GM12878 (cell line): ENCODE measurements at regions not wholly inside any gene's neighbourhood (a gene's known extent, or its start where the extent isn't known, plus 50 kb on each side); places are given as distances from the start of the nearest gene placed in this dataset.

Experiments used
- ATAC-seq: fragments of 200-7000 bp; cut with Tn5 transposase; 3 replicates; pipeline ENCODE4 v1.9.1; 2020; ENCODE audit warnings: mild to moderate bottlenecking, moderate library complexity
- BruUV-seq: library from RNA; stranded (reverse); fragments of 400-500 nt; replicated peaks from 2 replicates; lab custom pipeline; 2021; lab: Mats Ljungman, UMichigan
- CTCF ChIA-PET: fragments of 300-600 bp; sonication (Branson Sonifier 250); formaldehyde crosslinking; extraction: SDS; loops from one replicate; lab custom pipeline; 2021; ENCODE audit warnings: inconsistent platforms; lab: Yijun Ruan, JAX
- POLR2A ChIA-PET: fragments of 350-600 bp; formaldehyde crosslinking; extraction: SDS; loops from one replicate; lab custom pipeline; 2021; ENCODE audit warnings: inconsistent platforms; lab: Charles Lee
- RAD21 ChIA-PET: fragments of 300-600 bp; sonication (Branson Sonifier 250); formaldehyde crosslinking; loops from one replicate; lab custom pipeline; 2023; ENCODE audit warnings: antibody characterized with exemption; ENCODE audit not compliant: unreplicated experiment; lab: Charles Lee
- SMC1A ChIA-PET: fragments of 300-600 bp; sonication (Branson Sonifier 250); formaldehyde crosslinking; loops from one replicate; lab custom pipeline; 2023; ENCODE audit not compliant: unreplicated experiment, uncharacterized antibody; lab: Charles Lee
- DNase-seq: peaks from one replicate; pipeline ENCODE4 v3.0.0-alpha.2; 2011; ENCODE audit warnings: low read depth, low spot score
- FAIRE-seq: peaks from 3 replicates; lab custom pipeline; 2011; peaks lifted over from hg19 to GRCh38; lab: Jason Lieb, UNC
- H2AFZ ChIP-seq: 2 replicates; pipeline ENCODE4 v1.6.0; 2011; ENCODE audit warnings: low read depth, low read length, control low read depth; ENCODE audit not compliant: control insufficient read depth
- H3K27ac ChIP-seq: 2 replicates; pipeline ENCODE4 v1.5.1; 2011; ENCODE audit warnings: control low read depth; ENCODE audit not compliant: control insufficient read depth, insufficient read depth
- H3K27me3 ChIP-seq, 2 experiments: replicated peaks in 1 of 2; 2 replicates each; pipeline versions ENCODE4 v1.6.0 to v1.6.1; 2011; ENCODE audit warnings: low read length in 1 of 2; ENCODE audit not compliant: control insufficient read depth in 2 of 2, insufficient read depth in 2 of 2
- H3K36me3 ChIP-seq, 2 experiments: 2 replicates each; pipeline ENCODE4 v1.5.1; 2011; ENCODE audit warnings: low read length in 1 of 2; ENCODE audit not compliant: control insufficient read depth in 2 of 2, insufficient read depth in 2 of 2
- H3K4me1 ChIP-seq: 2 replicates; pipeline ENCODE4 v1.6.1; 2011; ENCODE audit warnings: mild to moderate bottlenecking, low read length, moderate library complexity, mixed read lengths; ENCODE audit not compliant: control insufficient read depth, insufficient read depth
- H3K4me2 ChIP-seq: 2 replicates; pipeline ENCODE4 v1.6.0; 2011; ENCODE audit warnings: control low read depth; ENCODE audit not compliant: control insufficient read depth, insufficient read depth
- H3K4me3 ChIP-seq: fragments of 200-600 bp; sonication (generic); 2 replicates; pipeline ENCODE4 v1.5.1; 2016
- H3K79me2 ChIP-seq: 2 replicates; pipeline ENCODE4 v1.6.0; 2011; ENCODE audit warnings: low read length; ENCODE audit not compliant: control insufficient read depth, insufficient read depth
- H3K9ac ChIP-seq: 2 replicates; pipeline ENCODE4 v1.8.0; 2011; ENCODE audit warnings: low read length, control low read depth, mixed read lengths; ENCODE audit not compliant: control insufficient read depth, insufficient read depth
- H3K9me3 ChIP-seq: replicated peaks from 3 replicates; pipeline ENCODE4 v1.5.1; 2011; ENCODE audit warnings: mild to moderate bottlenecking, low read length; ENCODE audit not compliant: control insufficient read depth, insufficient read depth
- H4K20me1 ChIP-seq: 2 replicates; pipeline ENCODE4 v1.6.0; 2011; ENCODE audit not compliant: control insufficient read depth, insufficient read depth
- ASH2L ChIP-seq: fragments of 300-600, 200-600 bp; sonication (generic); IDR thresholded peaks from 2 replicates; pipeline ENCODE4 v1.6.1; 2017; ENCODE audit warnings: low read depth, mild to moderate bottlenecking, borderline replicate concordance
- ATF2 ChIP-seq: IDR thresholded peaks from 2 replicates; pipeline ENCODE4 v1.6.1; 2012; ENCODE audit warnings: low read length, inconsistent platforms
- CHD4 ChIP-seq: fragments of 200-600 bp; sonication (generic); IDR thresholded peaks from 2 replicates; pipeline ENCODE4 v1.6.1; 2016; ENCODE audit warnings: mild to moderate bottlenecking
- CUX1 ChIP-seq: IDR thresholded peaks from 2 replicates; pipeline ENCODE4 v1.6.1; 2012; ENCODE audit warnings: improper control_type of control experiment, low read depth, low read length; ENCODE audit not compliant: insufficient replicate concordance
- EP300 ChIP-seq, 2 experiments: fragments of 150-350 bp in 1 of 2; IDR thresholded peaks; 2 replicates each; pipeline ENCODE4 v1.6.1; 2011 to 2012; ENCODE audit warnings: low read depth in 2 of 2, low read length in 2 of 2, borderline replicate concordance in 1 of 2, improper control_type of control experiment in 1 of 2, inconsistent platforms in 1 of 2; ENCODE audit not compliant: control insufficient read depth in 1 of 2
- NR2C1 ChIP-seq: fragments of 450-650 bp; IDR thresholded peaks from 2 replicates; pipeline ENCODE4 v1.6.1; 2017; ENCODE audit warnings: antibody characterized with exemption, mild to moderate bottlenecking, moderate library complexity
- PAX5 ChIP-seq: IDR thresholded peaks from 2 replicates; pipeline ENCODE4 v1.6.1; 2011; ENCODE audit warnings: low read depth, low read length, borderline replicate concordance
- POLR2A ChIP-seq: IDR thresholded peaks from 2 replicates; pipeline ENCODE4 v1.6.1; 2011; ENCODE audit warnings: low read depth, mild to moderate bottlenecking, low read length
- RAD51 ChIP-seq: fragments of 450-650 bp; IDR thresholded peaks from 2 replicates; pipeline ENCODE4 v1.6.1; 2016; ENCODE audit warnings: moderate library complexity, mild to moderate bottlenecking, inconsistent platforms
- ZZZ3 ChIP-seq: IDR thresholded peaks from 2 replicates; pipeline ENCODE4 v1.6.1; 2011; ENCODE audit warnings: low read depth; ENCODE audit not compliant: control insufficient read depth, insufficient read length
- WGBS: methylation state at CpG from one replicate; pipeline ENCODE4 v1.1.6; 2016; ENCODE audit warnings: low lambda C conversion rate; ENCODE audit not compliant: insufficient replicate concordance, insufficient coverage; ENCODE audit errors: missing lambda C conversion rate; 5-methylcytosine and 5-hydroxymethylcytosine counted together
- in situ Hi-C: fragments of 300-500 bp; cut with MboI; formaldehyde crosslinking; loops from 9 replicates; pipeline ENCODE4 v1.14.3; 2018; ENCODE audit warnings: mixed read lengths
- intact Hi-C: fragments of 100-400 bp; cut with micrococcal nuclease; formaldehyde crosslinking; loops from one replicate; pipeline ENCODE4 v1.14.2; 2022; ENCODE audit not compliant: unreplicated experiment
- TF ChIP-seq, protein P1 (sequence below): fragments of 450-650 bp; IDR thresholded peaks from 2 replicates; pipeline ENCODE4 v1.6.1; 2016; ENCODE audit warnings: mild to moderate bottlenecking

- RAD21 ChIA-PET = no interaction called here
- POLR2A ChIA-PET = no interaction called here
- SMC1A ChIA-PET = no interaction called here
- FAIRE-seq (no peak), DNase-seq (no peak), ATAC-seq (no peak)
- in situ Hi-C loops (no loop called here), intact Hi-C loops (no loop called here)
- TF ChIP-seq POLR2A = no peak
- Histone ChIP-seq H3K4me2 (no peak overlapping the region), H3K27me3 (no peaks in the 10 kb centered on the region), H4K20me1 (no peaks in the 10 kb centered on the region), H3K4me3 (no peak overlapping the region), H3K9ac (no peak overlapping the region), H2AFZ (no peak overlapping the region), H3K9me3 (no peaks in the 10 kb centered on the region; the same call in 2 of the 3 replicates), H3K36me3 (no peaks in the 10 kb centered on the region), H3K27ac (no peak overlapping the region), H3K79me2 (no peaks in the 10 kb centered on the region), H3K4me1 (no peaks in the 10 kb centered on the region)
- BruUV-seq = no TSS peak
- CTCF ChIA-PET = no interaction called here
- 18% methylated on average over 5 of the region's 5 CpGs for WGBS
These were observed 473.1 kb downstream of the CDH26 start for GRCh38 chr20:60431349-60431748.

GRCh38 chr20:60437418-60437817 is 479.2 kb downstream of the CDH26 start:
- ChIA-PET RAD21 (no interaction called here), POLR2A (no interaction called here), SMC1A (no interaction called here), CTCF (no interaction called here)
- in situ Hi-C loops (no loop called here), intact Hi-C loops (no loop called here)
- Histone ChIP-seq H3K4me1 (no peaks in the 10 kb centered on the region), H3K4me2 (no peak overlapping the region), H3K27me3 (no peaks in the 10 kb centered on the region), H3K27ac (no peak overlapping the region), H3K36me3 (no peaks in the 10 kb centered on the region), H3K9me3 (no peaks in the 10 kb centered on the region), H3K79me2 (no peaks in the 10 kb centered on the region), H4K20me1 (no peaks in the 10 kb centered on the region), H3K9ac (no peak overlapping the region), H2AFZ (no peak overlapping the region), H3K4me3 (no peak overlapping the region)
- ATAC-seq (no peak), FAIRE-seq (no peak), DNase-seq (no peak)
- no TSS peak for BruUV-seq
- WGBS = 36% methylated on average over 4 of the region's 4 CpGs
- TF ChIP-seq CHD4 (no peak), ATF2 (no peak), NR2C1 (no peak), ASH2L (no peak), EP300 (IDR thresholded peaks at IDR 0.05; ENCODE audit: borderline replicate concordance in 1 of 2, control insufficient read depth in 1 of 2, low read depth in 2 of 2, low read length in 2 of 2) (no peak), CUX1 (no peak), PAX5 (no peak), RAD51 (no peak), ZZZ3 (no peak)
- TF ChIP-seq, protein P1, sequence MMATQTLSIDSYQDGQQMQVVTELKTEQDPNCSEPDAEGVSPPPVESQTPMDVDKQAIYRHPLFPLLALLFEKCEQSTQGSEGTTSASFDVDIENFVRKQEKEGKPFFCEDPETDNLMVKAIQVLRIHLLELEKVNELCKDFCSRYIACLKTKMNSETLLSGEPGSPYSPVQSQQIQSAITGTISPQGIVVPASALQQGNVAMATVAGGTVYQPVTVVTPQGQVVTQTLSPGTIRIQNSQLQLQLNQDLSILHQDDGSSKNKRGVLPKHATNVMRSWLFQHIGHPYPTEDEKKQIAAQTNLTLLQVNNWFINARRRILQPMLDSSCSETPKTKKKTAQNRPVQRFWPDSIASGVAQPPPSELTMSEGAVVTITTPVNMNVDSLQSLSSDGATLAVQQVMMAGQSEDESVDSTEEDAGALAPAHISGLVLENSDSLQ = no peak
